GM12872 (cell line): ENCODE measurements at regions not wholly inside any gene's neighbourhood (a gene's known extent, or its start where the extent isn't known, plus 50 kb on each side); places are given as distances from the start of the nearest gene placed in this dataset.

Source experiments
- TF ChIP-seq, protein P1 (sequence below): IDR thresholded peaks from 3 replicates; pipeline ENCODE4 v1.5.1; 2011; ENCODE audit warnings: low read depth, mild to moderate bottlenecking, low read length, moderate library complexity; ENCODE audit not compliant: insufficient read depth

DNA sequence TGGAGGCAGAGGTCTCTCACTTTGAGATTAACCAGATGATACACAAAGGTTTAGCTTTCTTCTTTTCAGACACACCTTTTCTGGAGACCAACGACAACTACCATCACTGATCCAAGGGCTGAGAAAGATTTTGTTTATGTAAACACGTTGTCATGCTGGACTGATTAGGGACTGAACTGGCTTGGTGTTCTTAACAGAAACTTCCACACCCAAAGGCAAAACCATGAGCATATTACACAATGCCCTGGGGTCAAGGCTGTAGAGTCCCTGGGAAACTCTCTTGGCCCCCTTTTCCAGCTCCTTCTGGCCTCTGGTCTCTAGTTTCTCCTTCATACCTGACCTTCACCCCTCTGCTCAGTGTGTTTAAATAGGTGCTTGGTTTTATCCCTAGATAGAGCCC is 447.0 kb upstream of the TCF4 start:
- TF ChIP-seq, protein P1, sequence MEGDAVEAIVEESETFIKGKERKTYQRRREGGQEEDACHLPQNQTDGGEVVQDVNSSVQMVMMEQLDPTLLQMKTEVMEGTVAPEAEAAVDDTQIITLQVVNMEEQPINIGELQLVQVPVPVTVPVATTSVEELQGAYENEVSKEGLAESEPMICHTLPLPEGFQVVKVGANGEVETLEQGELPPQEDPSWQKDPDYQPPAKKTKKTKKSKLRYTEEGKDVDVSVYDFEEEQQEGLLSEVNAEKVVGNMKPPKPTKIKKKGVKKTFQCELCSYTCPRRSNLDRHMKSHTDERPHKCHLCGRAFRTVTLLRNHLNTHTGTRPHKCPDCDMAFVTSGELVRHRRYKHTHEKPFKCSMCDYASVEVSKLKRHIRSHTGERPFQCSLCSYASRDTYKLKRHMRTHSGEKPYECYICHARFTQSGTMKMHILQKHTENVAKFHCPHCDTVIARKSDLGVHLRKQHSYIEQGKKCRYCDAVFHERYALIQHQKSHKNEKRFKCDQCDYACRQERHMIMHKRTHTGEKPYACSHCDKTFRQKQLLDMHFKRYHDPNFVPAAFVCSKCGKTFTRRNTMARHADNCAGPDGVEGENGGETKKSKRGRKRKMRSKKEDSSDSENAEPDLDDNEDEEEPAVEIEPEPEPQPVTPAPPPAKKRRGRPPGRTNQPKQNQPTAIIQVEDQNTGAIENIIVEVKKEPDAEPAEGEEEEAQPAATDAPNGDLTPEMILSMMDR: no peak

DNA sequence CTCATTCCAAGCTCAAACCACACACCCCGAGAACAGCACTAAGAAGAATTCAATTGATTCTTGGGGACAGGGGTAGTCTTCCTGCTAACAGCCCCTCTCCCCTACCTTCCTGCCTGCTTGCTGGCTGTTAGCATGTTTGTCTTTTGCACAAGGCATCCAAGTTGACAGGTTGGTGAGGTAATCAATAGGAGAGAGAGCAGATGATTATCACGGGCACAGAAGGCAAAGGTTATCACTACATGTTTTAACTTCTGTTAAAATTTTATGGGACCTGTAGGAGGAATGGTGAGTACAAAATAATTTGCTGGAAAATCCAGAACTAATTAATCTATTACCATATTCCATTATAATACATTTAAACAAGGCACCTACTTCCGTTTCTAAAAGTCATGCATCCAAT is 442.1 kb upstream of the TCF4 start:
- TF ChIP-seq, protein P1: no peak

DNA sequence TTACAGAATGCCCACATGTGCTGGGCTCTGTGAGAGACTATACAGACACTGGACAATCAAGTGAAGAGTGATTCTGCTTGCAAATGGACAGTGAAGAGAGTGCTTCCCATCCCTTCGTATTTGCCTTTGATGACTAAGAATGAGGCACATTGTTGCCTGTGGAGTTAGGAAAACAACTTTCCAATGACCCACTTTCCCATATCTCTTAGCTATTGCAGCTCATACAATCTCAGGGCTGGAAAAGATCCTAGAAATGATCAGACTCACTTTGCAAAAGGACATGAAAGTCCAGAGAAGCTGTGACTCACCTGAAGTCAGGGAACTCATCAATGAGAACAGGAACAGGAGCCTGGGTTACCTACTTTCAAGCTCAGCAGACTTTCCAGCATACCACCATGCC is 440.5 kb upstream of the TCF4 start:
- TF ChIP-seq, protein P1: no peak

DNA sequence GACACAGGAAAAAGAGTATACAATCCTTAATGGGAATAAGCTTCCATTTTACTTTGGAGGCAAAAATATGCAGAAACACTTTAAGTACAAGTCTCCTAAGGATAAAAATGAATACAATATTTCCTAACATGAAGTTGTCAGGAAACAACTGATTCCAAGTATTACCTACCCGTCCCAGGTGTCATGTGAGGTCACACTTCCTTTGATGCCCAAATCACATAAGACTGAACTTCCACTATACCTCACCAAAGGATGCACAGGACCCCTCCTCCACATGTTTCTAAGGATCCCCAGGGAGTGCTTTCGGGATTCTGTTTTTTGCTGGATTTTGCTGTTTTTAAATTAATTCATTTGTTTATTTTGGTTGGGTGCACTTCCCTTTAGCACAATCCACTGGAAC is 438.5 kb upstream of the TCF4 start:
- TF ChIP-seq, protein P1: no peak

DNA sequence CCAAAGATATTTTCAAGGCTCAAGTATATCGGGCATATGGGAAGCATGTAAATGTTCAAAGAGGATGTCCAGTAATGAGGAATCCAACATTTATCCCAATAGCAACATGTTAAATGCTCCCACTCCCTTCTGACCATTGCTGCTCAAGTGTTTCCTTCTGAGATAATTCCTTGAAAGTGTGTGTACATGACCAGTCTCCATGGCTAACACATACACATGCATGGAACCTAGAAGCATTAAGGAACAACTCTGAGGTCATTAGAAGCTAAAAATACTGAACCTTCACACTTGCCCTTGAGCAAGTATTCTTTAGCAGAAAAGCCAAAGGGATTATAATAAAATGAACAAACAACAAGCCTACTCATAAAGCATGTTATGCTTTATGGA is 433.8 kb upstream of the TCF4 start:
- TF ChIP-seq, protein P1: no peak

DNA sequence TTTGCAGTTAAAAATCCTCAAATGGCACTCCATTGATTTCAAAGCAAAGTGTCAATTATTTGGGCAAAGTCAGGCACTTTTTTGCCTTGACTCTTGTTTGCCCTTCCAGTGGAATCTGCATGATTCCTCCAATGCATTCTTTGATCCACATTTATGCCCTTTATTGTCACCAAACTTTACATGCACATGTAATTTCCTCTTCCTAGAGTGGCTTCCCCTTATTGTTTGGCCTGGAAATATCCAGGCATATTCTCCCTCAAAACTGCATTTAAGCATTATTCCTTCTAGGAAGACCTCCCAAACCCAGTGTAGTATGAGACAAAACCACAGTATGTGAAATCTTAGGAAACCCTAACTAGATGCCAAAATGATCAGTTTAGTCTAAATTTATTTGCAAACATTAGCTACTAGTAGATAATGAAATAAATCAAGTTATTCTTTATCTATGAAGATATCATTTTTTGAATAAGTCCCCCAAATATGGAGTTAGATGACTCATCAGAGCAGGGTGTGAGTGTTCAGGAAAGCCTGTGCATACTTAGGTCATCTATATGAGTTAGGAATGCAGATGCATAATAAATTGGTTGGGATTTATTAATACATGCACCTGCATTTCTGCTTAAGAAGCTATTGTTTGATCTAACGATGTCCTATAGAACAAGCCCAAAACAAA is 433.3 kb upstream of the TCF4 start:
- TF ChIP-seq, protein P1: no peak

DNA sequence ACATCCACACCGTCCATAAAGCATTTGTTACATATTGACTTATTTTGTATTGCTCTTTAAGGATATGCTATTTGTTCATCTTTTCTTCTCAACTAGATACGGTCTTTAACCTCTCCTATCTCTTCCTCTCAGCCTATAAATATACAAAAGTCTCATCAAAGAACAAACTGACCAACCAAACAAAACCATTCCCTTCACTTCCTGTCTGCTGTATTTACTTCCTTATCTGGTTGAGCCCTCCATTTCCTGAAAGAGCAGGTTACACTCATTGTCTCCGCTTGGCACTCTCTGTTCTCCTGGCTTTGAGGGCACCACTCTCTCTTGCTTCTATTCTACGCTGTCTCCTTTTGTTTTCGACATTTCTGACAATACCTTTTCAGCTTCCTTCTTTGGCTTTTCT is 431.9 kb upstream of the TCF4 start:
- TF ChIP-seq, protein P1: no peak
